Eye (tissue), 1 donor: ENCODE measurements at regions not wholly inside any gene's neighbourhood (a gene's known extent, or its start where the extent isn't known, plus 50 kb on each side); places are given as distances from the start of the nearest gene placed in this dataset.
"Not testable (repeated sequence)": the region's sequence is repeated elsewhere in the genome, so short reads cannot be mapped to it uniquely, and the experiment has no call there.

ENCODE experiments used
- DNase-seq: peaks from one replicate; pipeline ENCODE4 v3.0.0-alpha.2; 2015

DNA sequence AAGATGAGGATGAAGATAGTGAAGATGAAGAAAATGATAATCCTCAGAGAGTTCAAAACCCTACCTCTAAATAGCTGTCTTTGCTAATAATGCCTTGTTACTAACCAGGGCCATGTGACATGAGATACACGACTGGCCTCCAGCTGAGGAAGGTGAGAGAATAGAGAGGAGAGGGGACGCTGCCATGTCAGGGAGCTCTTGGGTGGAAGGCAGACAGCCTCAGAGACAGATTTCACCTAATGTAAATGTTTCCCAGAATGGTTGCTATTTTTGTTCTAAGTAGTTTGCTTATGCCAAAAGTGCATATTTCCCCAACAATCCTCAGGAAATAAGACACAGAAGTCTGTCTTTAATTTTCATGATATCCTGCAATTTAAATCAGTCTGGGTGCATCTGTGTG is 138.4 kb downstream of the ELOVL4 start:
- DNase-seq: peak; percentile 72

DNA sequence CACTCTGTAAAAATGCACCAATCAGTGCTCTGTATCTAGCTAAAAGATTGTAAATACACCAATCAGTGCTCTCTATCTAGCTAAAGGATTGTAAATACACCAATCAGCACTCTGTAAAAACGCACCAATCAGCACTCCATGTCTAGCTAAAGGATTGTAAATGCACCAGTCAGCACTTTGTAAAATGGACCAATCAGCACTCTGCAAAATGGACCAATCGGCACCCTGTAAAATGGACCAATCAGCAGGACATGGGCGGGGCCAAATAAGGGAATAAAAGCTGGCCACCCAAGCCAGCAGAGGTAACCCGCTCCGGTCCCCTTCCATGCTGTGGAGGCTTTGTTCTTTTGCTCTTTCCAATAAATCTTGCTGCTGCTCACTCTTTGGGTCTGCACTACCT is 140.7 kb downstream of the ELOVL4 start:
- DNase-seq: not testable (repeated sequence)

DNA sequence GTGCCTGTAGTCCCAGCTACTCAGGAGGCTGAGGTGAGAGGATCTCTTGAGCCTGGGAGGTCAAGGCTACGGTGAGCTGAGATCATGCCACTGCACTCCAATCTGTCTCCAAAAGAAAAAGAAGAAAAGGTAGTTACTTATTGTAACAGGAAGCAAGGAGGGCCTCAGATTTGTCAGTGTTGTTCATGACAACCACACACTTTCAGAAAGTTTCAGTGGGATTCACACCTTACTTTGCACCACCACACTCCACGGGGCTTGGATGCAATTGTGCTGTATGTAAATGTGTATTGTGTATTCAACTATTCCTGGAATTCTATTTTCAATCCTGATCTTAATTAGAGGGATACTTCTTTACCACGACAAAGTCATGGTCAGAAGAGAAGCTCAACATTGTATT is 142.6 kb downstream of the ELOVL4 start:
- no peak for DNase-seq

DNA sequence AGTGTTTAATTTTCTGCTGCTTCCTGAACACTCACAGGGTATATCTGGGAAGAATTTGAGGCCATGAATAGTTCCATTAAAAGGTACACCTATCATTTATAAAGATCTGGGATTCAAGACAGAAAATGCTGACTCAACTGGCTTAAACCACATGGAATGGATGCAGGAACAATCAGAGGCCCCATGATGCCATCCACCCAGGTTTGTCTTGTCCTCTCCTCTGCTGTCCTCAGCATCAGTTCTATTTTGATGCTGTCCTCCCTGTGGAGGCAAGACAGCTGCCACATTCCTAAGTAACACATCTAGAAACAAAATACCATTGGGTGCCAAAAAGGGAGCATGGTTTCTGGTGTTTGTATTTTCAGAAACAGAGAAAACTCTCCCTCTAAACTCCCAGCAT is 143.4 kb downstream of the ELOVL4 start:
- no peak for DNase-seq

DNA sequence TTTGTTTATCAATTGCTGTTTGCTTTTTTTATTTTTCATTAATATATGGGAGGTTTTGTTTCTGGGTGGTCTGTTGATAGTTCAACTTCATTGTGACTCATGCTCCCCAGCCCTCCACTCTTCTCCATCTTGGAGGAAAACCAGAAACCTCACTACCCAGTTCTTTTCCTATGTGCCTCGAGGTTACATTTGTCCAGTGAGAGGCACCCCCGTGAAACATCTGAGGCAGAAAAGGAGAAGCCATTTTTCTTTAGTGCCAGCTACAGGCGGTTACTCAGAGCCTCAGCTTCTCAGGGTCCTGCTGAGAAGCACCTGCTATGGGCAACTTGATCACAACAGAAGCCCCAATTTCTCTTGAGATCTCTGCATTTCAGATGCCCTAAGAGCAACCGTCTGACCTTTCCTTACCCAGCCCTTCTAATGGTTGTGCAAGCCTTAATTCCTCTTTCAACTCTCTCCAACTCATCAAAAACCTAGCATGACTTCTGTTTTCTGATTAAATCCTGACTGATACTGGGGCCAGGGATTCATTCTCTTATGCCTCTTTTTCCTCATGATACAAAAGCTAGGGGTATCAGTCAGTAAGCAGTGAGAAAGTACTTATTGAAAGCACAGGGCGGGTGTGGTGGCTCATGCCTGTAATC is 144.6 kb downstream of the ELOVL4 start:
- DNase-seq: peak; percentile 44

DNA sequence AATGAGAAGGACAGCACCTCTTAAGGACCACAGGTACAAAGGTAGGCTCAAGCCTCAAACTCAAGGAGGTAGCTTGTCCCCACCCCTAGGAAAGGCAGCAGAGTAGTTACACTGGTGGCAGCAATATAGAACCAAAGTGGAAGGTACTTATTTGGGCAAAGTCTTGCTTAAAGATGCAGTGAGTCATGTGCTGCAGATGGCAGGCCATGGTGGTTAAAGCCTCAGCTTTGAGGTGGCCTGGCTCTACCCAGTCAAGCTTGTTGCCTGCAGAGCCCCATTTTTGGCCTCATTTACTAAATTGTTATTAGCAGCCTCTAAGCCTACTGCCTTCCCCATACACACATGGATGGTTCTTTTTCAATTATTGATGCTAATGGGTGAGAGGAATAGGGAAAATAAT is 146.0 kb downstream of the ELOVL4 start:
- DNase-seq: peak; percentile 37

DNA sequence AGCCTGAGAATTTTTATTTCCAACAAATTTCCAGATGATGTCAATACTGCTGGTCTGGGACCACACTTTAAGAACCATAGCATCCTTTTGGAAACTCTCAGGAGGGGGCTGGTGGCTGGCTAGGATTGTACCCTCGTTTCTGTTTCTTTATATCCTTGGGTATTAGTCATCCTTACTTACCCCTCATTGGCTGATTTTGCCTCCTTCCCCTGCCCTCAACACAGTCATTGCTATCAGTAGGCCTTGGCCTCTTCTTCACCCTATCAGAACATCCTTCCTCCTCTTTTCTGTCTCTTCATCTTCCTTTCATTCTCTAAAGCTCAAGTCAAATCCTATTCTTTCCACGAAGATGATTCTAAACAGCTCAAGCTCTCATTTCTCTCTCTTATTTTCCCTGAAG is 148.5 kb downstream of the ELOVL4 start:
- DNase-seq: no peak

DNA sequence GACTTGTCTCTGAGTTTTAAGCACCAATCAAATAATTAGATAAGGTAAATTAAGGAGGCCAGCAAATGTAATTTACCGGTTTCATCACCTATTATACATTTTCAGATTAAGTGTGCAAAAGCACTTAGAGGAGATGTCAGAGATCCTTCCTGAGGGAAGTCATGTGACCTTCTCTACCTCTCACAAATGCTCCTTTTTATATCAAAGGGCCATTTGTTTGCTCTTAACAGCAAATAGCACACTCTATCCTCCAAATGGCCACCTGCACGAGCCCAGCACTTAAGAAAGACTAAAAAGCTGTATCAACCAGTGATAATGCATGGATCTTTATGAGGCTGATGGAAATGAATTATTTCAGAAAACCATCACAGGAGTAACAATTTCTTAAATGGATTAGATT is 149.4 kb downstream of the ELOVL4 start:
- DNase-seq: peak; percentile 36

DNA sequence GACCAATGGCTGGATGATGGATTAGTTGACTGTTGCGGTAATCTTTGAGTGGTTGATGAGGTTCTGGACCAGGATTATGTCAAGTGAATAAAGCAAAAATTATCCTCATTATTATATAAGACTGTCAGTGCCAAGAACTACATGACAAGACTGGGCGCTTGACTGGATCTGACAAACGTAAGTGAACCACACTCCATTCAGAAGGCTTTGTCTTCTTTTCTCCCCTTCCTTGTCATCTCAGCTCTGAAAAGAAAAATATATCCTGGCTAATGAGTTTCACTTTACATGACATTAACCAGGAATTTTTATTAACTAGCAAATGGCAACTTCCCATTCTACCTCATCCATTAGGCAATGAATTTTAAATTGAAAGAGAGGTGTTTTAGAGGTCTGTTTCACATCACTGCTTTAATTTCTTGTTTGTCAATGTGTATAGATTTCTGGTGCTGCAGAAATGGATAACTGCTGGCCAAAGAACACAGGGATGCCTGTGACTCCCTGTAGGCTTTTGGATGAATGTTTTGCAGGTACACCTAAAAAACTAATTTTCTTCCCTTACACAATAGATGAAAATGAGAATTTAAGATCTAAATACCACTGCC is 150.1 kb downstream of the ELOVL4 start:
- peak; percentile 44 for DNase-seq

DNA sequence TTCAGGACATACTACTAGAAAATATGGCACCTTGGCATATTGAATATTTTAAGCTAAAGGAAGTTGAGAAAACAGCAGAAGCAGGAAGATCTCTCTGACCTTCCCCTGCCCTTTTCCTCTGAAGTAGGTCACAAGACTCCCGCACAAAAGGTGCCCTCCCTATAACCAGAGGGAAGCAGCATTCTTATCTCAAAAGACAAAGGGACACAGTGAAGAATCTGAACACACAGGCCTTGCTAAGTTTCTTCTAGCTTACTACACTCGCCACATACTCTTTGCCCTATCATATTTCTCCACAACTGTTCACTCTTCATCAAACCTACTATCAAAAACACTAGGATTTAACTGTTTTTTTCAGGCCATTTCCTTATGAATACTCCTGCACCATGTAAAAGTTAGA is 151.2 kb downstream of the ELOVL4 start:
- DNase-seq: peak; percentile 35

DNA sequence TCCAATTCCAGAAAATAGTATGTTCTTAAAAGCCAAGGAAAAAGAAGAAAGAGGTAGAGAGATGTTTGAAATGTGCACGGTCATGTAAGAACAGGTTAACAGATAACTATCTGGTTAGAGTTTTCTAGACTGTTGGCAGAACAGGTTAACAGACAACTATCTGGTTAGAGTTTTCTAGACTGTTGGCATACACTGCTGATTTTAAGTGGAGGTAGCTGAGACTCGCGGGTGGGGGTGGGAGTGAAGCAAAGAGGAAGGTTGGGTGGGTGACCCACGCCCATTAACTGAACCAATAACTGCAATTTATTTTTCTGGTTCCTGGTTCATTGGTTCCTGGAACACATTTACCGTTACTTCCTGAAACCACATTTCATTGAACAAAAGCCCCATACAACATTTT is 157.5 kb downstream of the ELOVL4 start:
- DNase-seq: no peak

DNA sequence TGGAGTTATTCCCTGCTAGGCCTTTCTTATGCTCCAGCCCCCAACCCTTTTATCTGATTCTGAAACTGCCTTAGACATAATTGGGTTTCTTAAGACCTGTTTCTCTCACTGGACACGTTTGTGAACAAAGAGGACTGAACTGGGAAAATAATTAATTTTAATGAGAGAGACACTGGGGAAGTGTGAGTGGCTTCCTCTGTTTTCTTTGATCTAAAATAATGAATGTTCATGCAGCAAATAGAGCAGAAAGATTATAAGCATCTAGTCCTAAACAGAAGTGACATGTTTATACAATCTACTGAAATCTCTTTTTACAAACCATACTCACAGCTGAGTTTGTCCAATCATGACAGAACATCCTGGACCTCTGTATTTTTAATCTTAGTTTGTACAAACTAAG is 157.6 kb downstream of the SH3BGRL2 start:
- DNase-seq: peak; percentile 92

DNA sequence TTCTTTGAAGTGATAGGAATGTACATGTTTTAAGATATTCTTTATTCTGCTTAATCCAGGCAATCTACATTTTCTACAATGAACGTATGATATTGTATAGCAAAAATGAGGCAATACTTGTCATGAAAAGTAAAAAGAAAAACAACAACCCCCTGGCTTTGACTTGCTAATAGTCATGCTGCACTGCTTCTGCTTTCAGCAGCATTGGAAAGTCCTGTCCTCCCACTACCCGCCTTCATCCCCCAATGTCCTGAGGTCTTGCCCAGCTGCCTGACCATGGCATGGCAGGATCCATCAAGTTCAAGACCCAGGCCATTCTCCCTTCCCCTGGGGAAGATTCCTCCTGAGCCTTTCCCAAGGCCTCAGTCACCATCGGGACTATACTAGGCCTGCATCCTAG is 156.5 kb downstream of the SH3BGRL2 start:
- no peak for DNase-seq

DNA sequence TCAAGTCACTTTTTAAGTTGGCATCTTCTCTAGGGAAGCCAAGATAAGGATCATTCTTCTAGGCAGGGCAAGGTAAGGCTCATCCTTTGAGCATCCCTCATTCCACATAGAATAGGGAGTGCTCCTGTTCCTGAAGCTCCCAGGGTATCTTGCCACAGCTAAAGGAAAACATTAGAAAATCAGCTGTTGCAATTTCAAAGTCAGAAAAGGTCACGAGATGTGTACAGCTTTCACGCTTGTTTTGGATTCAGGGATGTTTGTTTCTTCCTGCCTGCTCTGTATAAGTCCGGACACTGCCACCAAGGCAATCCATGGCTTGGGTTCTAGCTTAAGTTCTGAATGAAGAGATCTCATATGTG is 153.2 kb downstream of the SH3BGRL2 start:
- no peak for DNase-seq

DNA sequence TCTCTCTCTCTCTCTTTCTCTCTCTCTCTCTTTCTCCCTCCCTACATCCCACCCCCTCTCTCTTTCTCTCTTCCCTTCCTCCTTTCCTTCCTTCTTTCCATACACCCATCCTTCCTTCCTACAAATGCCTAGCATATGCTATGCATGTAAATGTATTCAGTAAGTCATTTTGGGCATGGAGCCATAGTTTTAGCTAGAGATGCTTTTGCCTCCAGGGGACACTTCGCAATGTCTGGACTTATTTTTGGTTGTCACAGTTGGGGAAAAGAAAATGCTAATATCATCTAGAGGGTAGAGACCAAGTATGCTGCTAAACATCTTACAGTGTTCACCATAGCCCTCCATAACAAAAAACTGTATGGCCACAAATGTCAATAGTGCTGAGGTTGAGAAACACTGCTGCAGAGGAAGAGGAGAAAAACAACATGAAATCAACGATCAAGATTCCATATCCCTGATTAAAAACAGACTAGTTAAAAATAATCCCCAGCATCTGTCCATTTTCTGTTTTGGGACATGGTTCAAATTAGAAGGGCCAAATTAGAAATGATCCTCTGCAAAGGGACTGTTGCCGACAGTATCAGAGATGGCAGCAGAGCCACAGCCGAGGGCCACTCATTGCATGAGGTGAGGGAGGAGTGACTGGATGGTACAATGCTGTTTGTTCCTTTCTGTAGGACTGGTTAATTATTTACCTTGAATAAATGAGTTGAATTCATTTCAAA is 152.7 kb downstream of the SH3BGRL2 start:
- no peak for DNase-seq

DNA sequence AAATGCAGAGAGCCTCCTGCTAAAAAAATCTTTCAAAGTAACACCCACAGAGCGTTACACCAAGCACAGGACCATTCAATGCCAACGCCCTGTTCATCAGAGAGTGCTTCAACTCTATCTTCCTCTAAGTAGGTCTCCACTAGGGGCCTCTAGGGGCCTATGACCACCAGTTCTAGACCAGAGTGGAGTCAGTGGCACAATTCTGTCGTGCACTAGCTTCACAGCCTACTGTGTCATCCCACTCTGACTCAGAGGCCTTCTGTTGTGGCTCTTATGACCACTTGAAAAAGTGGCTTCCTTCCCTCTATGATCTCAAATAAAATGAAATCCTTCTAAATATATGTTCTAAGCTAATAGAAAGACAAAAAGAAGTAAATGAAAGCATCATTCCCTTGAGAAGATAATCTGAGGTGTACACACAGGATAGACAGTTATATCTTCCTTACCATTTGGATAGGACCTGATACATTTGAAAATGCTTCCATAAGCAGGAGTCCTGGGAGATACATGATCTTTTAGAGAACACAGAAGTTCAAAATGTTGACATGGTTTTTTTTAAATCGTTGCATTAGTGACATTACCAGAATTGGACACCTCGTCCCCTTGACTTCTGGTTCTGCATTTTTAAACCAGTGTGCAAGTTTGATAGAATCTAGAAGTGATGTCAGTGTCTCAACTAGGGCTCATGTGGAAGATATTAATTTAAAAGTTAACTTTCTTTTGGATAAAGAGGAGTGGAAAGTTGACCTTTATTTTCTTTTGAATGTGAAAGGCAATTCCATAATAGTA is 151.9 kb downstream of the SH3BGRL2 start:
- DNase-seq: no peak

DNA sequence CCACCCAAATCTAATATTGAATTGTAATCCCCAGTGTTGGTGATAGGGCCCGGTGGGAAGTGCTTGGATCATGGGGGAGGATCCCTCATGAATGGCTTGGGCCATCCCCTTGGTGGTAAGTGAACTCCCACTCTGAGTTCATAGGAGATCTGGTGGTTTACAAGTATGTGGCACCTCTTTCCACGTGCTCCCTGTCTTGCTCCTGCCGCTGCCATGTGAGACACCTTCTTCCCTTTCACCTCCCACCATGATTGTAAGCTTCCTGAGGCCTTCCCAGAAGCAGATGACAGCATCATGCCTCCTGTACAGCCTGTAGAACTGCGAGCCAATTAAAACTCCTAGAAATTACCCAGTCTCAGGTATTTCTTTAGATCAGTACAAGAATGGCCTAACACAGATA is 150.8 kb downstream of the SH3BGRL2 start:
- DNase-seq: no peak

DNA sequence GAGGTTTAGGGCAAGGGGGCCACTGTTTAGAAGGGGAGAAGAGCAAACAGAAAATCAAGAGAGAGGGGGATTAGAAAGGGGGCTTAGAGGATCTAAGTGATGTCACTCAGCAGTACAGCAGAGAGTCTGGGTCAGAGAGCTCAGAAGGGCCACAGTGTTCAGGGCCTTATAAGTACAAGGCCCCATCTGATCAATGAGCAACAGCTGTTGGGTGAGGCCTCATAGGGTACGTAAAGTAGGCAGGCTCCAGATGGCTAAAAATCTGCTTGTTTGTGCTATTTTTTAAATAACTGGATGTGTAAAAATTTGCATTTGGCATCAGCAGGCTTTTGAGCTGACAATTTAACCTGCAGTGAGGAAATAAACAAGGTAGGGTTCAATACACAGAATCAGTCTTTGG is 149.8 kb downstream of the SH3BGRL2 start:
- DNase-seq: peak; percentile 45

DNA sequence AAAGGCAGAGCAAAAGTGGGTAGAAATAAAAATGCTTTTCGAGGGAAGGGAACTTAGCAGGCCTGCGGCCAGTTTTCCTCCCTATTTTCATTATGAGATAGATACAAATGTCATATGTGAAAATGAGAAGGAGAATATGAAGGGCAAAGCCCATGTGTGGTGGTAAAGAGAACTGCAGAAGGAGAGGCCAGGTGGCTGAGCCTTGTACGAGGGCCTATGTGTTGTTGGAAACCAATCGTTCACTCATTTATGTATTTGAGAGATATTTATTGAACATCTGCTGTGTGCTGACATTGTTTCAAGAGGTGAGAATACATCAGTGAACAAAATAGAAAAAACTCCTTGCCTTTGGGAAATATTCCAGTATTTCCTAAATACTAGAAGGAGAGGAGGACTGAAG is 147.7 kb downstream of the SH3BGRL2 start:
- no peak for DNase-seq

DNA sequence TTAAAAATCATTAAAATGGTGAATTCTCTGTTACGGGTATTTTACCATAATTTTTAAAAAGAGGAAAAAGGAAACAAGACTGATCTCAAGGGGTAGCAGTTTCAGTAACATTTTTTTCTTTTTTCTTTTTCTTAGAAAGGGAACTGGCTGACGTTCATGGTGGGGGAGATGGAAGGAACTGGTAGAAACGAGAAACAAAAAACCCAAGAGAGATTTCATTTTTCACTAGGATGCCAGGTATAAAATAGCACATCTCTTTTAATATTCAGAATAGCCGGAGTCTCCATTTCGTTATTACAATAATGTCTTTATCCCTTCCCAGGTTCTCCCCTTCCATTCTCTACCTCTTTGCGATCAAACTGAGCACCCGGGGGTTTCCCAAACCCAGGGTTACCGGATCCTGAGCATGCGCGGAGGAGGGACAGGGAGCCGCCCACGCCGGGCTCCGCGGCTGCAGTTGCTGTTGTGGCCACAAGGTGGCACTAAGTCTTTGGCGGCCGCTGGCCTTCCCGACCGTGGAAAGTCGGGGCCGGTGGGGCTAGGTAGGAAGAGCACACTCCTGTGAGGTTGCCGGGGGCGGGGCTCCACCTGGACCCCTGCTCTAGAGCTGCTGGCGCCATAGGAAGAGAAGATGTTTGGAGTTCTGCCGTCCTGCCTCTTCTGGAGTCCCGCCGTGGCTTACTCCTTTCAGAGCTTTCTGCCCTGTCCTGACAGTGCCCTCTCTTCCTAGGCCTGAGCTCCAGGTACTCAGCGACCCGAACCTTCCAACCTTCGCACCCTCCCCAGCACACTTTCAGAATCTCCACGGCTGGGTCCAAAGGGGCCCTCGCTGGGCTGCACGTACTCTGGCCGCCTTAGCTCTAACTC is 146.8 kb downstream of the SH3BGRL2 start:
- DNase-seq: peak; percentile 88

DNA sequence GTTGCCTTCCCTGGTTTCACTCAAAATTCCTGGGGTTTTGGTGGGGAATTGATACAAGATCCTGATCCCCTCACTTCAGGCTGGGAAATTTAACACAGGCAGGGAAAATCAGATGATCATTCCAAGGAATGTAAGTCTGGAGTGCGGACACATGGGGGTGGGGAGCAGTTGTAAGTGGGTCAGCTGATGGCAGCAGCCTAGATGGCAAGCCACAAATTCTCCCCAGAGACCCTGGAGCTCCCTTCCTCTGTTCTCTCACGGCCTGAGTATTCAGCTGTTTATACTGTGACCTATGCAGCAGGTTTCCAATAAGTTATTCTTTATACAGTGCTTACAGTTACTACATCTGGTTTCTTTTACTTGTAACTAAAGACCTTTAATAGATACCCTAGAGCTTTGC is 144.9 kb downstream of the SH3BGRL2 start:
- peak; percentile 41 for DNase-seq

DNA sequence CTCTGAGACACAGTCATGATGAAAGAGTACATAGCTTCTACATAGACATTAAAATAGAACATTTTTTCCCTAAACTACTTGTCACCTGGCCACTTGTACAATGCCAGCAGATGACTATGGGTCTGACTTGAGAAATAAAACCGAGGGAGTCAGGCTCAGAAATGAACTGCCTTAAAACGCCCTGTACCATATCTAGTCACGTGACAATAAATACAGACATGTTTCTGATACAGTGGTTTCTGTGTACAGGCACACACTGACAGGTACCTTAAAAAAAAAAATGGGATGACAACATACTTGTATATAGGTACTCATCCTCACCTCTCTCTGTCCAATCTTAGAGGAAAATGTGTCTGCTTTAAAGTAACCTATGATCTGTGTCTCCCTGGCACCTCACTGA is 144.1 kb downstream of the SH3BGRL2 start:
- DNase-seq: no peak

DNA sequence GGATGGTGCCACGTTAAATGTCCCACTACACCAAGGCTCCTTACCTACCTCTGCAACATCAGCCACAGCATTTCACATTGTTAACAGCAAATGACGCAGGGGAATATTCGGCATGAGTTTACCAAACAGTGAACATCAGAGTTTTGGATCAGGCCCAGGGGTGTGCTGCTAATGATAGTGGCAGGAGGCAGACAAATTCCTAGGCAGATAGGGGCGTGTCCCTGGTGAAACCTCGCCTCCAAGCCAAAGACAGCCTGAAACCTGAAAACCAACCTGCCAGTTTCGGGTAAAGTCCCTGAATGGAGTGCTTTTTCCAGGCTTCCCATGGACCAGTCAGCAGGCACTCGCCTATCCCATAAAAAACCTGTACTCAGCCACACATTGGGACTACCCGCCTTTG is 133.6 kb downstream of the SH3BGRL2 start:
- DNase-seq: no peak
